HG02763 (cell line): ENCODE measurements at regions not wholly inside any gene's neighbourhood (a gene's known extent, or its start where the extent isn't known, plus 50 kb on each side); places are given as distances from the start of the nearest gene placed in this dataset.

ENCODE experiments used
- ATAC-seq: cut with Tn5 transposase; IDR thresholded peaks from one replicate; pipeline ENCODE4 v1.9.1; 2021; ENCODE audit warnings: mild to moderate bottlenecking, moderate library complexity; ENCODE audit not compliant: unreplicated experiment

- ATAC-seq, result no peak
Measured at GRCh38 chr2:226017107-226017506, 617.6 kb downstream of the NYAP2 start.

DNA sequence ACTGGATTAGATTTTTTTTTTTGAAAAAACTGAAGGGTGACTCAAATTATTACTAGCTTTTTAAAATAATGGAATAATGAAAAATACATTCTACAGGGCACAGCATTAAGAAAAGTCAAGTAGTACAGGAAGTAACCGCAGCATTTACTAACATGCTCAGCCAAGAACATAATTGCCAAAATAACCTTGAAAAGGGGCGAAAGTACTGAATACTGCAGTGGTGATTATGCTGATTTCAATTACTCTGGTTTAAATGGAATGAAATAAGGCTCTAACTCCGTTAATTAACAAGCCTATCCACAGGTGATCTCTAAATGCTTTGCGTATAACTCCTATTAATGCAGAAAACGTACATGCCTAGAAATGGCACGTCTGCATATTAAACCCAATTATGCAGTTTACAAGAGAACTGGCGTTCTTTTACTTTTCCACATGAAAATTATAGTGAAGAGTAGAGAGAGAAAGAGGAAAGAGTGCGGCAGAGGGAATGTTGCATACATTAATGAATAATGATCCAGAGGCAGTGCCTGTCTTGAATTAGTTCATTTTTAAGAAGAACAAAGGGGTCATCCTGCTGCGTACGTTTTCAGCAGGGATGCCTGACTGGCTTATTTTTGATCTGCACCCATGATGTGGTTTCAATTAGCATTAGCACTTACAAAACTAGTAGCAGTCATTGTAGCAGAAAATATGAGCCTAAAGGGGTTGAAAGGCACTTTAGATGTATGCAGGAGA is 612.4 kb downstream of the NYAP2 start:
- no peak for ATAC-seq

DNA sequence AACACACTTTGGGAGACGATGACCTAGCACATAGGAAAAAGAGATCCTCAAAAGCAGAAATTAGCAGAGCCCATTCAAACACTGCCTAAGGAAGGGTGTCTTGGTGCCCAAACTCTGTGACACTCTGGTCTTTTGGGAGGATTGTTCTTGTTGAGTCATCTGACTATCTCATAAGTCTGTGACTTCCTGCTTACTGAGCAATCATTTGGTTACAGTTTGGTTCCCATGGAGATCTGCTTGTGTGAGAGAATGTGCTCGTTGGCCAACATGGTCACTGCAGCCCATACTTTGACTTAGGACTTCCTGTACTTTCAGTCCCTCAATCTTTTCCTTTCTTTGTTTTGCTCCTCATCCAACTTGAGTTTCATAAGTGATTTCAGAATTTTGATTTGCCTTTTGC is 602.9 kb downstream of the NYAP2 start:
- no peak for ATAC-seq

DNA sequence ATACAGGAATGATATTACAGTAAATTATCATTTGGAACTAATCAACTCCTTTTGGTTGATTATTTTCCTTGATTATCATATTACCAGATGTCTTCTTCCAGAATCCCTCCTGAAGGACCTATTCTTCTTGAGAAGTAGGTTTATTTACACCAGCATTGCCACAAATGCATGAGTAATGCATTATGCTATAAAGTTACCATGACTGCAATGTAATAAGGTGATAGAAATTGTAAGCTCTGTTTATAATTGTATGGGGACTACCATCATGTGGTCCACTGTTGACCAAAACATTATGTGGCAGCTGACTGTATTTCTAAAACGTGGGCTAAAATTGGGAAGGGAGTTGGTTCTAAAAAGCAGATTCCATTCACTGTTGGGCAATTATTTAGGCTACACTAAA is 602.2 kb downstream of the NYAP2 start:
- no peak for ATAC-seq

- no peak for ATAC-seq
Measured at GRCh38 chr2:225999692-226000091, 600.2 kb downstream of the NYAP2 start.

DNA sequence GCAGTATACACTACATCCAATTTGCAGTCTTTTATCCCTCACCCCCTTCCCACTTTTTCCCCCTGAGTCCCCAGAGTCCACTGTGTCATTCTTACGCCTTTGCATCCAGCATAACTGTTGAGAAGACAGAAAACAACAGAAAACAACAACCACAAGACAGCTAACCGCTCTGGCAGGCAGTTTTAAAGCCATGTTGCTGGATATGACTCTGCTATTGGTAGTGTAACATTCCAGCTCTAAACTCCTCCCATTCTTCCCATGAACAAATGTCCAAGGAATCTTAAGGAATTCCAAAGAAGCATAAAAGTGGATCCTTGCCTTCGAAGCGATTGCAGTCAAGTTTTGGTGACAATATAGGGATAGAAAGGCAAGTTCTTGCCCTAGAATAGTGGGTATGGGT is 599.1 kb downstream of the NYAP2 start:
- no peak for ATAC-seq

DNA sequence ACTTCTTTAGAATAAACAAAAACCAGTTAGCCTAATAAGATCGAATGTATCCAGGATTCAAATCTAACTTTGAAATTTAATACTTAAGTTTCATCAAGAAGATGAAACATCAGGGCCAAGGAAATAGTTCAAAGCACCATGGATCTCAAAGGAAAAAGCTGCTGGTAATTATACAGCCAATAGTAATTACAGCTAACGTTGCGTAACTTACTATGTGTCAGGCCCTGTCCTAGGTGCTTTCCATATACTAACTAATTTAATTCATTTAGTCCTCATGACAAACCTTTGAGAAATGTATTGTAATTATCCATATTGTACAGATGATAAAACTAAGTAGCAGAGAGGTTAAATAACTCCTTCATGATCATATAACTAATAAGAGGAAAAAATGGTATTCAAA is 598.6 kb downstream of the NYAP2 start:
- ATAC-seq, result no peak

DNA sequence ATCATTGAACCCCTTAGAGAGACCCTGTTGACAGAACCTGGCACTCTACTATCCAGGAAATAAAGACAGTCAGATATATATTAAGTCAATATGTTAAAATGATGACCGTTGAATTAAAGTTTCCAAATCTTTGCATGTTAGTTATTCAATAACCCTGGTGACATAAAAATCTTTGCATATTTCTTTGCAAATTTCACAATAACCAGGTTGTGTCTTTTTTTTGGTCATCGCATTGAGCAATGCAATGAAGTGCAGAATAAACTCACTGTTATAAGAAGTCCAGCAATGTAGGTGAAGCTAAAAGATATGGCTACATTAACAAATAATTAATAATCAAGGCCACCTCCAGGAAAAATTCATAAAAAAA is 596.9 kb downstream of the NYAP2 start:
- ATAC-seq, result no peak

- ATAC-seq, result no peak
Measured at GRCh38 chr2:225995796-225996461, 596.4 kb downstream of the NYAP2 start.

DNA sequence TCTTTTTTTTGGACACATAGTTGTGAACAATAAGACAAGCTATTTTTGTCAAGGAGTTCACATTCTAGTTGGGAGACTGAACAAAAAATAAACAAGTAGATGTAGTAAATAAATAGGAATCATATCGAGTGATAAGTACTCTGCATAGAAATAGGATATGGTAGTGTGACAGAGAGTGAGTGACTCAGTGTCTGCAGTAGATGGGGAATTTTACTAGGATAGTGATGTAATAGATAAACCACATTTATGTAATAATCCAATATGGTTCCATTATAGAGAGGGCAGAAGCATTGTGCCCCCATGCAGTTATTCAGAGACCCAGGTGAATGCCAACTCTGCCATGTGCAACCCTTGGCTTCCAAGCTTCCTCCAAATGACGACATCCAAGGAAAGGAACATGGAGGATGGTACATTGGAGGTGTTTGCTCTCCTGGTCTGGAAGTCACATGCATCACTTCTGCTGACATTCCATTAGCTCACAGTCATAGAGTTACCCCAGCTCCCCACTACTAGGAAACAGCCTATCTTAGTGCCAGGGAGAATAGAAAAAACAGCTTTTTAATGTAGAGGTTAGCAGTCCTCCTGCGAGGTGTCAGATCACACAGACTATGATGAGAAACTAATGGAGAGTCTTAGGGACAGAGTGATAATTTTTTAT is 595.4 kb downstream of the NYAP2 start:
- ATAC-seq, result no peak

GRCh38 chr2:225993430-225993829 is 593.9 kb downstream of the NYAP2 start:
- no peak for ATAC-seq

- no peak for ATAC-seq
Measured at GRCh38 chr2:225989809-225990208, 590.3 kb downstream of the NYAP2 start.

- ATAC-seq, result no peak
Measured at GRCh38 chr2:225980372-225980771, 580.9 kb downstream of the NYAP2 start.

GRCh38 chr2:225971433-225971832 is 571.9 kb downstream of the NYAP2 start:
- no peak for ATAC-seq

GRCh38 chr2:225948903-225949302 is 549.4 kb downstream of the NYAP2 start:
- ATAC-seq, result no peak

- no peak for ATAC-seq
Measured at GRCh38 chr2:225938991-225939390, 539.5 kb downstream of the NYAP2 start.

- ATAC-seq, result no peak
Measured at GRCh38 chr2:225937625-225938187, 538.2 kb downstream of the NYAP2 start.

DNA sequence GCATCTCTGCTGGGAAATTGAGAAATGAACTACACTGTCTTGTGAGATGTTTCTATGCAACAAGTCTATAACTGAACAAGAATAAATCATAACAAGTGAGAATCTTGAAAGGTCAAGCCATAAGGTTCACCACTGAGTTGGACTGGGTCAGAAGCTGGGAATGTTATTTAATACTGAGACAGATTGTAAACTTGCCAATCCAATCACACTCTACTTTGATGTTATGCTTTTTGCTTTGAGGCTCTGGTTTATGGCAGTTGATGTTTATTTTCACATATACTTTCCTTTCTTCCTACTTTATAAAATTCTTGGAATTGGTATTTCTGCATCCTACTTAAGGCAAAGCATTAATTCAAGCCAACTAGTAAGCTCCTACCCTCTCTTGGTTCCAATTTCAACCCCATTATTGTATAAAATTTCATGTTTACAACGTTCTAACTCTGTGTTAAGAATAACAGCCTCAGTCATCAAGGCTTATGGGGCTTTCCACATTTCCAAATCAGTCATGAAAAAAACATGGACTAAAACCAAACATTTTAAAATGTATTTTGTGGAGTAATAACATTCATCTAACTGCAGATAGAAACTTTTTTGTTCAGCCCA is 533.4 kb downstream of the NYAP2 start:
- ATAC-seq, result no peak

DNA sequence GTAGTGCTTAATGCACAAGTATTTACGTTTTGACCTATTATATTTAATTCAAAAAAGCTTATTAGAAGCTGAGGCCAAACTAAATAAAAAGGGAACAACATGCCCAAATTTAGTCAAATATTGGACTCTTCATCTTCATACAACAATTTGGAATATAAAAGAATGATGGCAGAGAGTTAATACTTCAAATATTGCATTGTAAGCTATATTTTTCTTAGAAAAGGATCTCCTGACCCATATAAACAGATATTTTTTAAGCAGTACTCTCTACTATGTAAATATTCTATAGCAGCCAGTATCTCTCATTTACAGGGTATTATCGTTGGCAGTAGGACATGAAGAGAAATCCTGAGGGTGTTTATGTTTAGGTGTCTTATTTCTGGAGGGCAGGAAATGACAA is 531.2 kb downstream of the NYAP2 start:
- no peak for ATAC-seq

GRCh38 chr2:225920621-225921220 is 521.2 kb downstream of the NYAP2 start:
- ATAC-seq, result no peak

DNA sequence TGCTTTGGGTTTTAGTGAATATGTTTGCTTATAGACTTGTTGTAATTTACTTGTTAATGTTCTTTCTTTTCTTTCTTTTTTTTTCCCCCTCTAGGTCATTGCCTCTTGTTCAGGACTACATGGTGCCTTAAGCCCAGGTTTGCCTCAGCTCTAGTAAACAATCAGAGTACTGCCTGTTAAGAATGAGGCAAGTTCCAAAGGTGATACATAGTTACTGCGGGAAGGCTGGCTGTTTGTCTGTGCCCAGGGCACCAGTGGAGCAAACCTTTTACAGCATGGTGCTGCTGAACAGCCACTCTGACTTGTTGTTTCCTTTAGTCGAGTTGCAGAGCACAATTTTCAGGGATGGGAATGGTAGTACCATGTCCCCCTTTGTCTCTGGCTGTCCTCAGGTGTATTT is 517.2 kb downstream of the NYAP2 start:
- ATAC-seq, result no peak
